ENCODE measurements at regions not wholly inside any gene's neighbourhood (a gene's known extent, or its start where the extent isn't known, plus 50 kb on each side); places are given as distances from the start of the nearest gene placed in this dataset.

GRCh38 chr10:30227481-30227880 lies 121.6 kb downstream of the MTPAP start (continued):
- TF ChIP-seq AFF4 (CRISPR knock-in tag; IDR thresholded peaks at IDR 0.05; ENCODE audit: borderline replicate concordance) (no peak), ZNF512 (CRISPR knock-in tag; IDR thresholded peaks at IDR 0.05; ENCODE audit: borderline replicate concordance) (no peak)

GRCh38 chr10:30219971-30220751 lies 128.9 kb downstream of the MTPAP start:
- ATAC-seq (no peak), DNase-seq (ENCODE audit: low spot score) (no peak)
- no peak overlapping the region for H3K4me3 Mint-ChIP-seq
- peaks cover 3% of the 10 kb centered on the region; the same call in 1 of the 2 replicates for H3K27me3 Mint-ChIP-seq (ENCODE audit: low read depth)
- ChIA-PET CTCF (interaction anchor here (0.6 to 0.9 kb wide), 2 partner anchors 129 to 193 kb away, joined by 4 read pairs; partner anchors contain the start of gene MTPAP), POLR2A (no interaction called here)
- peaks cover 3% of the 10 kb centered on the region for H3K36me3 Mint-ChIP-seq
- no peak overlapping the region for H3K27ac Mint-ChIP-seq
- peaks cover 22% of the 10 kb centered on the region for H3K4me1 Mint-ChIP-seq
- peaks cover 10% of the 10 kb centered on the region for H3K9me3 Mint-ChIP-seq
- TF ChIP-seq MLX (CRISPR knock-in tag; IDR thresholded peaks at IDR 0.05) = no peak
- TF ChIP-seq ZNF671 (CRISPR knock-in tag; IDR thresholded peaks at IDR 0.05) = no peak
- TF ChIP-seq CREB1 (CRISPR knock-in tag; IDR thresholded peaks at IDR 0.05) = no peak
- TF ChIP-seq ATF6 (CRISPR knock-in tag; IDR thresholded peaks at IDR 0.05) = no peak
- TF ChIP-seq ZNF416 (CRISPR knock-in tag; IDR thresholded peaks at IDR 0.05) = no peak
- no peak for TF ChIP-seq NFE2L1 (CRISPR knock-in tag; IDR thresholded peaks at IDR 0.05)
- no peak for TF ChIP-seq ZNF425 (CRISPR knock-in tag; conservative IDR thresholded peaks at IDR 0.05)
- no peak for TF ChIP-seq ZNF281 (CRISPR knock-in tag; IDR thresholded peaks at IDR 0.05)
- no peak for TF ChIP-seq RELA (CRISPR knock-in tag; IDR thresholded peaks at IDR 0.05; ENCODE audit: borderline replicate concordance)
- no peak for TF ChIP-seq SOX15 (CRISPR knock-in tag; IDR thresholded peaks at IDR 0.05)
- no peak for TF ChIP-seq E2F5 (CRISPR knock-in tag; IDR thresholded peaks at IDR 0.05)
- no peak for TF ChIP-seq PRDM15 (CRISPR knock-in tag; IDR thresholded peaks at IDR 0.05)
- TF ChIP-seq NFATC4 (CRISPR knock-in tag; IDR thresholded peaks at IDR 0.05) = no peak
- TF ChIP-seq KAT7 (CRISPR knock-in tag; IDR thresholded peaks at IDR 0.05; ENCODE audit: borderline replicate concordance) = no peak
- TF ChIP-seq NR3C1 (CRISPR knock-in tag; conservative IDR thresholded peaks at IDR 0.05; ENCODE audit: low read depth) = no peak
